IMR-90 (cell line): ENCODE measurements at regions not wholly inside any gene's neighbourhood (a gene's known extent, or its start where the extent isn't known, plus 50 kb on each side); places are given as distances from the start of the nearest gene placed in this dataset.

Source experiments
- ATAC-seq: fragments of 200-7000 bp; cut with Tn5 transposase; 2 replicates; pipeline ENCODE4 v1.9.1; 2020; ENCODE audit warnings: low read depth, mild to moderate bottlenecking, moderate library complexity
- BruUV-seq: library from RNA; stranded (reverse); fragments of 400-500 nt; replicated peaks from 2 replicates; lab custom pipeline; 2021; lab: Mats Ljungman, UMichigan
- CTCF ChIA-PET: fragments of 300-600 bp; formaldehyde crosslinking; extraction: SDS; loops from one replicate; lab custom pipeline; 2021; ENCODE audit warnings: antibody characterized with exemption; lab: Yijun Ruan, JAX
- POLR2A ChIA-PET: fragments of 300-600 bp; sonication (Branson Sonifier 250); formaldehyde crosslinking; loops from one replicate; lab custom pipeline; 2022; ENCODE audit warnings: antibody characterized with exemption; ENCODE audit not compliant: unreplicated experiment; lab: Charles Lee
- DNase-seq: peaks from one replicate; pipeline ENCODE4 v3.0.0; 2013
- H2AFZ ChIP-seq: replicated peaks from 2 replicates; pipeline ENCODE3; 2013; ENCODE audit warnings: low read length, mild to moderate bottlenecking; ENCODE audit not compliant: poor library complexity
- H2AK5ac ChIP-seq: 2 replicates; pipeline ENCODE4 v1.6.1; 2013; ENCODE audit warnings: low read depth, low read length, inconsistent platforms
- H2AK9ac ChIP-seq: replicated peaks from 2 replicates; pipeline ENCODE3; 2013; ENCODE audit warnings: mild to moderate bottlenecking, low read depth, low read length, moderate library complexity; ENCODE audit not compliant: poor library complexity
- H2BK120ac ChIP-seq: 2 replicates; pipeline ENCODE4 v1.6.1; 2013; ENCODE audit warnings: low read depth, low read length, inconsistent platforms
- H2BK15ac ChIP-seq: 3 replicates; pipeline ENCODE4 v1.6.1; 2013; ENCODE audit warnings: low read depth, low read length, inconsistent platforms
- H2BK20ac ChIP-seq: 2 replicates; pipeline ENCODE4 v1.6.1; 2013; ENCODE audit warnings: low read depth, mild to moderate bottlenecking, inconsistent platforms, low read length, moderate library complexity
- H2BK5ac ChIP-seq: 2 replicates; pipeline ENCODE4 v1.6.1; 2013; ENCODE audit warnings: mild to moderate bottlenecking, low read depth, low read length, inconsistent platforms; ENCODE audit not compliant: poor library complexity, severe bottlenecking
- H3K14ac ChIP-seq: replicated peaks from 2 replicates; pipeline ENCODE4 v1.6.1; 2013; ENCODE audit warnings: low read depth, low read length, inconsistent platforms
- H3K18ac ChIP-seq: 2 replicates; pipeline ENCODE4 v1.6.1; 2013; ENCODE audit warnings: low read depth, low read length, control low read depth
- H3K23ac ChIP-seq: 2 replicates; pipeline ENCODE4 v1.6.1; 2013; ENCODE audit warnings: low read depth, low read length, inconsistent platforms
- H3K27ac ChIP-seq: 2 replicates; pipeline ENCODE4 v1.5.1; 2013; ENCODE audit warnings: mild to moderate bottlenecking, control low read depth, low read length; ENCODE audit not compliant: insufficient read depth
- H3K27me3 ChIP-seq: 2 replicates; pipeline ENCODE4 v1.6.1; 2013; ENCODE audit warnings: low read length; ENCODE audit not compliant: control insufficient read depth, insufficient read depth
- H3K36me3 ChIP-seq: 2 replicates; pipeline ENCODE4 v1.6.1; 2013; ENCODE audit warnings: low read length, mixed read lengths; ENCODE audit not compliant: control insufficient read depth, insufficient read depth
- H3K4ac ChIP-seq: 2 replicates; pipeline ENCODE4 v1.6.1; 2013; ENCODE audit warnings: low read depth, low read length, inconsistent platforms
- H3K4me1 ChIP-seq: 2 replicates; pipeline ENCODE4 v1.6.1; 2013; ENCODE audit warnings: low read length, mixed read lengths; ENCODE audit not compliant: control insufficient read depth, insufficient read depth
- H3K4me2 ChIP-seq: 2 replicates; pipeline ENCODE4 v1.6.1; 2013; ENCODE audit warnings: low read depth, mild to moderate bottlenecking, control low read depth, low read length, moderate library complexity
- H3K4me3 ChIP-seq: 2 replicates; pipeline ENCODE4 v1.5.1; 2013; ENCODE audit warnings: low read depth, mild to moderate bottlenecking, control low read depth, low read length, moderate library complexity; ENCODE audit not compliant: insufficient read depth
- H3K56ac ChIP-seq: 2 replicates; pipeline ENCODE4 v1.6.1; 2013; ENCODE audit warnings: low read length, inconsistent platforms; ENCODE audit not compliant: insufficient read depth; ENCODE audit errors: extremely low read depth
- H3K79me1 ChIP-seq, 2 experiments: 2 replicates each; pipeline ENCODE4 v1.6.1; 2013; ENCODE audit warnings: low read length in 2 of 2, inconsistent platforms in 1 of 2, low read depth in 1 of 2
- H3K9ac ChIP-seq: 2 replicates; pipeline ENCODE4 v1.6.1; 2013; ENCODE audit warnings: low read depth, low read length, control low read depth
- H3K9me1 ChIP-seq: 2 replicates; pipeline ENCODE4 v1.6.1; 2013; ENCODE audit warnings: low read length, inconsistent platforms; ENCODE audit not compliant: insufficient read depth
- H3K9me3 ChIP-seq: 2 replicates; pipeline ENCODE4 v1.6.1; 2013; ENCODE audit warnings: low read length; ENCODE audit not compliant: control insufficient read depth, insufficient read depth
- H4K20me1 ChIP-seq: 2 replicates; pipeline ENCODE4 v1.6.1; 2013; ENCODE audit warnings: low read length, inconsistent platforms; ENCODE audit not compliant: insufficient read depth
- H4K5ac ChIP-seq: 2 replicates; pipeline ENCODE4 v1.6.1; 2013; ENCODE audit warnings: mild to moderate bottlenecking, low read depth, low read length, control low read depth
- H4K8ac ChIP-seq, 2 experiments: 2 replicates each; pipeline ENCODE4 v1.6.1; 2013; ENCODE audit warnings: low read depth in 2 of 2, low read length in 2 of 2, control low read depth in 1 of 2, inconsistent platforms in 1 of 2
- H4K91ac ChIP-seq: 2 replicates; pipeline ENCODE4 v1.6.1; 2013; ENCODE audit warnings: low read depth, low read length, inconsistent platforms; ENCODE audit not compliant: insufficient read depth
- BHLHE40 ChIP-seq: fragments of 150-350 bp; IDR thresholded peaks from 2 replicates; pipeline ENCODE4 v1.6.1; 2016; ENCODE audit warnings: mild to moderate bottlenecking, low read depth, low read length
- FOS ChIP-seq: fragments of 150-350 bp; IDR thresholded peaks from 2 replicates; pipeline ENCODE4 v1.6.1; 2016; ENCODE audit warnings: low read depth, low read length
- MAFK ChIP-seq: IDR thresholded peaks from 2 replicates; pipeline ENCODE4 v1.6.1; 2012; ENCODE audit warnings: low read depth, low read length, improper control_type of control experiment
- NFE2L2 ChIP-seq: fragments of 150-350 bp; IDR thresholded peaks from 2 replicates; pipeline ENCODE4 v1.6.1; 2016; ENCODE audit warnings: low read depth, mild to moderate bottlenecking, low read length
- RAD21 ChIP-seq: IDR thresholded peaks from 2 replicates; pipeline ENCODE4 v1.6.1; 2012; ENCODE audit warnings: low read length, improper control_type of control experiment
- WGBS, 2 experiments: methylation state at CpG; one replicate each; pipeline versions ENCODE4 v1.1.5 to v1.1.7; 2013; ENCODE audit warnings: missing lambda C conversion rate in 2 of 2; ENCODE audit not compliant: insufficient read length in 1 of 2; ENCODE audit errors: extremely low coverage in 2 of 2; 5-methylcytosine and 5-hydroxymethylcytosine counted together
- dilution Hi-C: fragments of 300-500 bp; cut with HindIII; formaldehyde crosslinking; loops from one replicate; pipeline ENCODE4 v1.14.3; 2018; ENCODE audit warnings: low sequenced_read_pairs; ENCODE audit not compliant: unreplicated experiment
- in situ Hi-C: fragments of 300-500 bp; cut with MboI; formaldehyde crosslinking; loops from 3 replicates; pipeline ENCODE4 v1.14.3; 2019; ENCODE audit warnings: low sequenced_read_pairs, inconsistent platforms, mixed read lengths
- intact Hi-C: fragments of 100-400 bp; cut with micrococcal nuclease; formaldehyde crosslinking; loops from 2 replicates; pipeline ENCODE4 v1.10.0; 2022

DNA sequence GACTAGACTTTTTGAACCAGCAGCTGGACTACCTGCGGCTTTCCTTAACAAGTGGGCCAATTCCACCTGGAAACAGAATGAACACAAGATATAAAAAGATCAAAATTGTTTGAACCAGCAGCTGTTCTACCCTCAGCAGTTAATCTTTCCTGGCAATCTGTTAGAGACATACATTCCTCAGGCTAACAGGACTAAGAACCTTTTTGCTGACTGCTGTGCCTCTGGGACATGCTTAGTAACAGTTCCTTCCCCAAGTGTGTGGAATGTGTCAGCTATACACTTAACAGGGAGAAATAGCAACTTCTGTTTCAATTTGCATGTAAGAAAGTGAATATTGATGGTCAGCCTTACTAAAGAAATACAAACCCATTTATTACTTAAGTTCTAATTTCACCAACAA lies 554.4 kb downstream of the ARAP2 start:
- Histone ChIP-seq H3K9me1 (no peaks in the 10 kb centered on the region), H3K79me1 (no peaks in the 10 kb centered on the region), H4K20me1 (no peaks in the 10 kb centered on the region), H3K4me2 (no peak overlapping the region), H3K56ac (no peak overlapping the region), H2BK15ac (no peak overlapping the region), H2AK5ac (no peak overlapping the region), H3K23ac (no peak overlapping the region), H3K36me3 (no peaks in the 10 kb centered on the region), H3K4me1 (no peaks in the 10 kb centered on the region), H3K9ac (no peak overlapping the region), H3K27ac (no peak overlapping the region), H3K18ac (no peak overlapping the region), H2BK120ac (no peak overlapping the region), H3K27me3 (no peaks in the 10 kb centered on the region), H3K4ac (no peak overlapping the region), H3K14ac (no peak overlapping the region), H2BK20ac (no peak overlapping the region), H2AFZ (no peak overlapping the region), H3K9me3 (0 out of 2 replicates have a peak, but pooled peaks cover 6% of the 10 kb centered on the region), H4K91ac (no peak overlapping the region), H3K4me3 (no peak overlapping the region), H4K8ac (no peak overlapping the region), H2AK9ac (no peak overlapping the region), H2BK5ac (no peak overlapping the region), H4K5ac (no peak overlapping the region)
- no TSS peak for BruUV-seq
- WGBS, 2 experiments: no CpG with 5 or more reads among the region's 1 CpG
- no peak for TF ChIP-seq BHLHE40
- TF ChIP-seq NFE2L2: no peak
- TF ChIP-seq MAFK: no peak
- no peak for TF ChIP-seq RAD21
- TF ChIP-seq FOS: no peak
- DNase-seq (no peak), ATAC-seq (no peak)
- dilution Hi-C loops (no loop called here), in situ Hi-C loops (no loop called here), intact Hi-C loops (no loop called here)
- ChIA-PET POLR2A (no interaction called here), CTCF (no interaction called here)
